SU-DHL-6 (cell line): ENCODE measurements at regions not wholly inside any gene's neighbourhood (a gene's known extent, or its start where the extent isn't known, plus 50 kb on each side); places are given as distances from the start of the nearest gene placed in this dataset.

Experiments
- CTCF ChIP-seq: fragments of 200-600 bp; sonication (generic); IDR thresholded peaks from one replicate; pipeline ENCODE4 v1.5.1; 2017; ENCODE audit warnings: antibody characterized with exemption, mild to moderate bottlenecking, low read length, moderate library complexity; ENCODE audit not compliant: insufficient read depth, poor library complexity, severe bottlenecking
- EZH2phosphoT487 ChIP-seq: fragments of 200-600 bp; sonication (generic), shearing (Covaris generic); conservative IDR thresholded peaks from 2 replicates; pipeline ENCODE4 v1.6.1; 2018; ENCODE audit warnings: mild to moderate bottlenecking, antibody characterized with exemption, low read length, moderate library complexity, mixed read lengths

DNA sequence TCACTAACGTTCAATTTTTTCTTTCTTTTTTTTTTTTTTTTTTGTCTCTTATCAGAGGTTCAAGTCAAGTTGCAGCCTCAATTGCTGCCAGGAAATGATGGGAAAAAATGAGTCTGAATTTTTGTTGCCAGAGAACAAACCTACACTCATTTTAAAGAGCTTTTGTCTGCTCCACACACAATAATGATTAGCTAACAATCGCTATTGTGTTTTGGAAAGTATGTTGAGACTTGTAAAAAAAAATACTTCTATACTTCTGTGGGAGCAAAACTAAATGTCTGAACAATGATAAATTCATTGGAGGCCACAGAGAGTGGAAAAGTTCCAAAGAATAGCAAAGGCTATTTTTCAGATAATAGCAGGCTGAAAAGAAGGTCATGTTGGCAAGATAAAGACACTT lies 176.3 kb upstream of the LMCD1 start:
- TF ChIP-seq CTCF (no peak), EZH2phosphoT487 (no peak)
